ENCODE measurements at regions not wholly inside any gene's neighbourhood (a gene's known extent, or its start where the extent isn't known, plus 50 kb on each side); places are given as distances from the start of the nearest gene placed in this dataset.
"Not testable (repeated sequence)": the region's sequence is repeated elsewhere in the genome, so short reads cannot be mapped to it uniquely, and the experiment has no call there.

DNA sequence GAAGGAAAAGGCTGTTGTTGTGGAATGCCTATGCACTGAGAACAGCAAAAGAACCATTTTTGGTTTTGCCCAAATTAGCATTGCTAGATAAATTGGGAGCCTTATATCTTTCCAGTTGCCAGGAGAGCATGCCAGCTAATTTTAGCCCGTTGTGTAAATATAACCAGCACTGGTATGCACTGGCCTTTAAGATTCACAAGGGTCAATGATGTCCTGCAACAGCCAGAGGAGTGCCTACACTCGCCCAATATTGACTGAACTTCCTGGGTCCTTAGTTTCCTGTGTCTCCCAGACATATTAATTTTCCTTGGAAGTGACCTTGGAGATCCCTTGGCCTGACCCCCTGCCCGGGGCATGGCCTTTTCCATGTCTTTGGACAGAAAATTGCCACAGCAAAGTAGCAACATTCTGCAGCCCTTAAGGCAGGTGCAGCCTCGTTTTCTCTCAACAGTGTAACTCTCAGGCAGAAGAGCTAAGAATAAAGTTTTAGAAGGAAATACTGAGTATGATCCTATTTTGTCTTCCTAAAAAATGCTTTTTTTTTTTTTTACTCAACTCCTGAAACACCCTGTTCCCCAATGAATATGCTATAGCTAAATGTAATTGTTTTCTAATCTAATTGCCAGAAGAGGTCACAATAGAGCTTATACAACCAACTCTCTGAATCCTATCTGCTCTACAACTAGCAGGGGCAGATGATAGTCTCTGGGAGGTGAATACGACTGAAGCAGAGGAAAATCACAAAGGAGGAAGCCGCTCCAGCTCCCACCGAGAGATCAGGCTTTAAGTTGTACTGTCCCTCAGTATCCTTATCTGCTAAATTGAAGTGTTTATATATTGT lies 131.9 kb upstream of the PCGF5 start:
- DNase-seq (ENCODE audit: low read depth in 2 of 2), result no peak

DNA sequence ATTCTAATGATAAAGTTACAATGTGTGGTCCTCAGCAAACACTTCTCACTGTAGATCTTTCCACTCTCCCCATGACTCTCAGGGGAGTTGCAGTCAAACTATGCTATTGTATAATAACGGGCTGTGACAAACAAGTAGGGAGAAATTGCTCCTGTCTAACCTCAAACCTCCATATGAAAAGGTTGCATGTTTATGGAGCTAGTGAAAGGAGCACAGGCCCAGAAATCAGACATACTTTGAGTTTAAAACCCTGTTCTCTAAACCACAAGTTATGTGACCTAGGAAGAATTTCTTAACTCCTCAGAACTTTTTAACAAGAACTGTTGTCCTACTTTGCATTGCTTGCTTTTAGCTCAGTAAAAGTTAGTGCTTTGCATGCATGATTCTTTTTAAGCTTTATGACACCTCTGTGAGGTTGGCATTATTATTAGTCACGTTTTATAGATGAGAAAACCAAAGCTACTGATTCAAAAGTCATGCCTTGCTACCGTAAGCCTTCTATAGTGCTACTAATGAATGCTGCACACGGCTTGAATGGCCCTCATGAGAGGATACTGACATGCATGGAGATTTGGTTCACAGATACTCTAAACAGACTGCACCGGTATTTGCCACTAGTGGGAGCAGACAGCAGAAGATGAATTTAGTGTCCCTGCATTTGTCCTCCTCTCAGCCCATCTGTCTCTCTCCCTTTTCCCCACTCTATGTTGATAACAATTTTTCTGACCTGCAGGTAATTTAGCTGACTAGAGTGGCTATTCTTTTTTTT lies 129.5 kb upstream of the PCGF5 start:
- DNase-seq (ENCODE audit: low read depth in 2 of 2), result no peak

DNA sequence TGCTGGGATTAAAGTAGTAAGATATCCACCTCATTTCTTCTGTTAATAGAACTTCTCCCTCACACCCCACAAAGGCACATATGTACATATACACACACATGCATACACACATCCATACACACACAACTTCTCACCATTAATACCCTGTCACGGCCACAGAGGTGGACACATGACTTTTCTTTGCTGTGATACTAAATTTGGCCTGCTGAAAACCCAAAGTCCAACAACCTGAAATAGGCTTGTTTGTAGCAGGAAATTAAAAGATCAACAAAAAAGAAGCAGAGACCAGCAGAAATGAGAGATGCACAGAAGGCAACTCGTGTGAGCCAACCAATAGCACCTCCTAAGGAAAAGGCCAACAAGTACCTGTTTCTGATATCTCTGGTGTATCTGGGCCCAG lies 128.7 kb upstream of the PCGF5 start:
- no peak for DNase-seq (ENCODE audit: low read depth in 2 of 2)

DNA sequence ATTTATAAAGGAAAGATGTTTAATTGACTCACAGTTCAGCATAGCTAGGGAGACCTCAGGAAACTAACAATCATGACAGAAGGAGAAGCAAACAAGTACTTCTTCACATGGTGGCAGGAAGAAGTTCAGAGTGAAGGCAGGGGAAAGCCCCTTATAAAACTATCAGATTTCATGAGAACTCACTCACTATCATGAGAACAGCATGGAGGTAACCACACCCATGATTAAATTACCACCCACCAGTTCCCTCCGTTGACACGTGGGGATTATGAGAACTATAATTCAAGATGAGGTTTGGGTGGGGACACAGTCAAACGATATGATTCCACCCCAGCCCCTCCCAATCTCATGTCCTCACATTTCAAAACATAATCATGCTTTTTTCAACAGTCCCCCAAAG lies 124.2 kb upstream of the PCGF5 start:
- no peak for DNase-seq (ENCODE audit: low read depth in 2 of 2)

DNA sequence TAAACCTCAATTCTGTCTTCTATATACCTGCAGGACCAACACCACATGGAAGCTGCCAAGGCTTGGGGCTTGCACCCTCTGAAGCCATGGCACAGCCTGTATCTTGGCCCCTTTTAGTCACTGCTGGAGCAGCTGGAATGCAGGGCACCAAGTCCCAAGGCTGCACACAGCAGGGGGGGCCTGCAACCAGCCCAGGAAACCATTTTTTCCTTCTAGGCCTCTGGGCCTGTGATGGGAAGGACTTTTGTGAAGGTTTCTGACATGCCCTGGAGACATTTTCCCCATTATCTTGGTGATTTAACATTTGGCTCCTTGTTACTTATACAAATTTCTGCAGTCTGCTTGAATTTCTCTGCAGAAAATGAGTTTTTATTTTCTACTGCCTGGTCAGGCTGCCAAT lies 123.2 kb upstream of the PCGF5 start:
- no peak for DNase-seq (ENCODE audit: low read depth in 2 of 2)

DNA sequence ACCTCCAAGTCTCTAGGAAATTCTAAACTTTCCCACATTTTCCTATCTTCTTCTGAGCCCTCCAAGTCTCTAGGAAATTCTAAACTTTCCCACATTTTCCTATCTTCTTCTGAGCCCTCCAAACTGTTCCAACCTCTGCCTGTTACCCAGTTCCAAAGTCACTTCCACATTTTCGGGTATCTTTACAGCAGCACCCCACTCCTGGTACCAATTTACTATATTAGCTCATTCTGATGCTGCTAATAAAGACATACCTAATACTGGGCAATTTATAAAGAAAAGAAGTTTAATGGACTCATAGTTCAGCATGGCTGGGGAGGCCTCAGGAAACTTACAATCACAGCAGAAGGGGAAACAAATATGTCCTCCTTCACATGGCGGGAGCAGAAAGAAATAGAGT lies 122.4 kb upstream of the PCGF5 start:
- not testable (repeated sequence) for DNase-seq (ENCODE audit: low read depth in 2 of 2)

DNA sequence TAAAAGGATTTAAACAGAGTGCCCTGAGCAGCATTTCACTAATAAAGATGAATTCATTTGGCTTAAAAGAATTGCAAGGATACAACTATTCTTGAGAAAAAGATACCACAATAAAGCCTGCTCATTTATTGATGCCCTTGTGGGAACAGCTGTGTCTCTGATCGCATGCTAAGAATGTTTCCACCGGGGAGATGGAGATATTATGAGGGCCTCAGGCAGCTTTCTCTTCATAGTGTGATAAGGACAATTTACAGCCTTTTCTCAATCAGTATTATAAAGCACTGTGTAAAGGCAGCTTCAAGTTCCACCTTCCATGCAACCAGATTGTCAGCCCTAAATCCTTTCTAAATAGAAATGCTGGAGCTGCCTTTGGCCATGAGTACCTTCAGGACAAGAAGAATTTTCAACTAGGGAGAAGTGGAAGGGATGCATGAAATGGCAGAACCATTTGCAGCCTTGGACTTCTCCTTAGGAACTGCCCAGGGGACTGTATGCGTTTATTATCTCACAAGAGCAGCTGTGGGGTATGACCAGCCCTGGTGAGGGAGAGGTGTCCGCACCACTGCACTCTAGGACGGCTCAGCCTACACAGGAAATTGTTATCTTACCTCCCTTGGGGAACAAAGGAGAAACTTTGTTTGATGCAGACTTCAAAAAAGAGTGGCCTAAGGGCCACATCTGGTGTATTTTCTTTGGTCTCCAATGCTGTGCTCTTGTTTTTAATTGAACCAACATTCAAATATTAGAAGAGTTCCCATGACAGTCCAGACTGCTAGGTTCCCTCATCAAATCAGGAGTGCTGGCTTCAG lies 116.9 kb upstream of the PCGF5 start:
- DNase-seq (ENCODE audit: low read depth in 2 of 2), result no peak

DNA sequence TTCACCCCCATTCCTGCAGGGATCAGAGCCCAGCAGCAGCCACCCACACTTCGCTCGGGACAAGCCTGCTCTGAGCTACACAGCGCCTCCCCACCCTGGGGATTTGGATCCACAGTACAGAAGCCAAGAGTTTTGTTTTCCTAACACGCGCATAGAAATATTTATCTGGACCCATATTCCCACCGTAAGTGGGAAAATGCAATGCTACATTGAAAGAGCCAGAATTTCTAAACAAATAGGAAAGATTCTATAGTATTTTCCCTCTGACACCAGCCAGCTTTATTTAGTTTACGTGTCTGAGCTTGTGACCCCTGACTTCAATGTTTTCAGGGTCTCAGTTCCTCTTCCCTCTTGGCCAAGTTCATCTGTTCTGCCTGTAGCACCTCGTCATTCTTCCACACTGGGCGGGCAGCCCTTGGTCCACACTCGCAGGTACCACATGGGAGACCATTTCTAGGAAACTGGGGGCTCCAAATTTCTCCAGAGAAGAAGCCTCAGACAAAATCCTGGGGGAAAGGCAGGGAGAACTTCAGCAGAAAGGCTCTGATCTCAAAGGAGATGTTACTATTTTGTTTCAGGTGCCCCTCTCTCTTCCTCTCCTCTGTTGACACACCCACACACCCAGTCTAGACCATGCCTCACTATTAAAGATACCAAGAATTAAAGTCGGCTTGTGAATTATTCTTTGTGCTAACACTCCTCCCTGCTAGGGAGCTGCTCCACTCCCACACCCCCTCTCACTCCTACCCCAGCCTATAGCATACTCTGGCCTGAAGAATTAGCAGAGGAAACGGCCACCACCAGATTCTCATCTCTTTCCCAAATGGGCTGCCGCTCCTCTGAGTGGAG lies 116.0 kb upstream of the PCGF5 start:
- DNase-seq (ENCODE audit: low read depth in 2 of 2), result no peak

DNA sequence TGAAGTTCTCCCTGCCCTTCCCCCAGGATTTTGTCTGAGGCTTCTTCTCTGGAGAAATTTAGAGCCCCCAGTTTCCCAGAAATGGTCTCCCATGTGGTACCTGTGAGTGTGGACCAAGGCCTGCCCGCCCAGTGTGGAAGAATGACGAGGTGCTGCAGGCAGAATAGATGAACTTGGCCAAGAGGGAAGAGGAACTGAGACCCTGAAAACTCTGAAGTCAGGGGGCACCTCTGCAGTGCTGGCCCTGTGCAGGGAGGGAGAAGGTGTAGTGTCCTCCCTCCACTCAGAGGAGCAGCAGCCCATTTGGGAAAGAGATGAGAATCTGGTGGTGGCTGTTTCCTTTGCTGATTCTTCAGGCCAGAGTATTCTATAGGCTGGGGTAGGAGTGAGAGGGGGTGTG lies 115.2 kb upstream of the PCGF5 start:
- DNase-seq (ENCODE audit: low read depth in 2 of 2), result no peak

DNA sequence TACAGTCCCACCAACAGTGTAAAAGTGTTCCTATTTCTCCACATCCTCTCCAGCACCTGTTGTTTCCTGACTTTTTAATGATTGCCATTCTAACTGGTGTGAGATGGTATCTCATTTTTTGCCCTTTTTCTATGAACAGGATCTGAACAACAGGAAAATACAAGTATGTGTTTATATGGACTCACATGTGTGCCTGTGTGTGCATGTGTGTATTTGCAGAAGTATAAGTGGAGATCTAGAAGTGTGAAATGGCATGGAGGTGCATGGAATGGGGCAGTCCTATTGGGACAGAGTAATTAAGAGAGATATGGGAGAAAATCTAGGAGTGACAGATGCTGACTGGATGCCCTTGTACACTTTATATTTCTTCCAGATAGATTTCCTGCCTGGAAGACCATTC lies 111.6 kb upstream of the PCGF5 start:
- no peak for DNase-seq (ENCODE audit: low read depth in 2 of 2)

DNA sequence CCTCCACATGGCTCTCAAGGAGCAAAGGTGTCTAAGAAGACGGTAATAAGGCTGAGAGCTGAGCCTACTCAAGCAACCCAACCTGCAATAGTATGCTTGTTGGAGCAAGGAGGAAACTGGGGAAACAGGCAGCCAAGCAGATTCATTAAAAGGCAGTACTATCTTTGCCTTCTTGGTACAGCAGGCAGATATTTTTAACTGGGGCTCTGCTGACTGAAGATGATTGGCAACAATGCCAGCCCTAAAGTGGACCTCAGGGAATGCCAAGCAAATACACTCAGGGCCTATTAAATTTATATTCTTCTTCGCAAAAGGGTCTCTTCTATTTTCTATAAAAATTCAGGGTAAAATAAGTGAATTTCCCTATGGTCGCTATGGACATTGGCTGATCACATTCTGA lies 109.4 kb upstream of the PCGF5 start:
- no peak for DNase-seq (ENCODE audit: low read depth in 2 of 2)

DNA sequence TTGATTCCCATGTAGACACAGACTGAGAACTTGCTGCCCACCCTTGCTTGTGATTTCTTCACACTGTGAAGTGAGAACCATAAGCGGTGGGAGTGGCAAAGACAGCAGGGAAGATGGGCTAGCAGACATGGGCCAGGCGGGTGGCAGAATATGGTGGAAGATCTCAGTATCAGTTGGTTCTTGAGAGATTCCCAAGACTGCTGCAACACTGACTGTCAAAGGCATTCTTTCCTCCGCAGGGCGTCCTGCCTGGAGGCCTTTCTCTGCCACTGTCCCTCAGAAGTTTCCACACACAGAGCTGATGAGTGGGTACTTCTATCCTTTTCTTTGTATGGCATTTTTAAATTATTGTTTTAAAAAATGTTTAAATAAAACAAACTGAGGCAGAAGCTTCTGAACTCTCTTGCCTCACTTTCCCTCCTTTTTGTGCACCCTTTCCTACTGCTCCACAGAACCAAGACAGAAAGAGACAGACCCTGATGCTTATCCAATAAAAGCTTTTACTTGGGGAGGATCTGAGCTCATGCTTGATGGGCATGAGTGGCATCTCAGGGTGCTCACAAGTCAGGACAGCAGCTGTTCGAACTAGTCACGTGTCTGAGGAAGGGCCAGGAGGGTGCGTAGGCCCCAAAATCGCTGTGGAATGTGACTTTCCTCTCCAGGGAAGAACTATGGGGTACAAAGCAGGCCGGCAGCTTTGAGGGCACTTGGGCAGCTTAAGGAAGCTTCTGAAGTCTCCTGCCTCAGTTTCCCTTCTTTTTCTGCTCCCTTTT lies 104.7 kb upstream of the PCGF5 start:
- DNase-seq (ENCODE audit: low read depth in 2 of 2), result no peak

DNA sequence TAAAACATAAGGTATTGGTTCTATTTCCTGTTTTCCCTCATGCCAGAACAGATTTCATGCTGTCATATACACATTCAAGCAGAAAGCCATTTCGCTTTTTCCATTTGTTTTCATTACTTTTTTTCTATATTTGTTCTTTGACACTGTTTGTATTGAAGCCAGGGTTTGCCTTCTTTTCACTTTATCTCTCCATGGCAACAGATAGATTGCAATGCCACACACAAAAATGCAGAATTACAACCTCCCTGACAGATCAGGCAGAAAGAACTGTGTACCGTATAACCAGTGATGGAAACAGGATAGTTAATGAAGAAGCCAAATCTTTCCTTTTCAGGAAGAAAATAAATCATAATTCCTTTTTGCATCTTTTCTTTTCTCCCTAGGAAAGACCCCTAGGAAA lies 103.0 kb upstream of the PCGF5 start:
- no peak for DNase-seq (ENCODE audit: low read depth in 2 of 2)

DNA sequence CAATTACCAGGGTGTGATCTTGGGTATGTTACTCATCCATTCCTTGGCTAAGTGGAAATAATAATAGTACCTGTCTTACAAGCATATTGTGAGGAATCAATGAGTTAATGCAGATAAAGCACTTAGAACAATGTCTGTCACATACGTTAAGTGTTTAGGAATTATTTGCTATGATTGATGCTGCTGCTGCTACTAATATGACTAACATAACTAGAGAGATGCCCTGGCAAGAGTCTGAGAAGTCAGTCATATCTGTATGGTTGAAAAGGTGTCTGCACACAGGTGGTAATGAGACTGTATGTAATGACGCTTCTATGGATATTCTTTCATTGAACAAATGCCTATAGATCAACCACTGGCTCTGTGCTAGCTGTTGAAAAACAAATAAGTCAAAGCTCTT lies 100.1 kb upstream of the PCGF5 start:
- no peak for DNase-seq (ENCODE audit: low read depth in 2 of 2)

DNA sequence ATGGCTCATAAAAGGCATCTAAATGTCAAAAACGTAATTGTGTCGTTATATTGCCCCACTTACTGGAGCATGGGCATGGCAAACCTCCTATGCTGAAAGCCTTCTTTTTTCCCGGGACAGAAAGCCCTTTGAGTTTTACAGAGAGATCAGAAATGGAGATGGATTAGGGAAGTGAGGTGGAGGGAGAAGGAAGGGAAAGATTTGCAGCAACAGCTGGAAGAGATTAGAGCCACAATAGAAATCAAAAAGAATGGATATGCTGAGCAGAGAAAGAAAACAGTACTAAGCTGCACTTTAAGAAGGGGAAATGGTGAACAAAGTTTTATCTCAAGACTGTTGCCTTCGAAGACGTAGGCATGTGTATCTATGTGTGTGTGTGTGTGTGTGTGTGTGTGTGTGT lies 97.2 kb upstream of the PCGF5 start:
- no peak for DNase-seq (ENCODE audit: low read depth in 2 of 2)

DNA sequence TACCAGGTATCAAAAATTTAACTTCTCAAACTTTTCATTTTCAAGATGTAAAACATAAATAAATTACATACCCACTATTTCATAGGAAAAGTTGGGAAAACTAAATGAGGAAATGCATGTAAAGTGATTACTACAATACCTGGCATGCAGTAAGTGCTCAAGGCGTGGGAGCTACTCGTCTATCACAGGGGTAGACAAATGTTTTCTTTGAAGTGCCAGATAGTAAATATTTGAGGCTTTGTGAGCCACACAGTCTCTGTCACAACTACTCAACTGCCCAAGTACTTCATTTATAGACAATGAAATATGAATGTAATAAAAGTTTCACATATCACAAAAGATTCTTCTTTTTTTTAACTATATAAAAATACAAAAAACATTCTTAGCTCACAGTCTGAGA lies 96.4 kb upstream of the PCGF5 start:
- DNase-seq (ENCODE audit: low read depth in 2 of 2), result no peak

DNA sequence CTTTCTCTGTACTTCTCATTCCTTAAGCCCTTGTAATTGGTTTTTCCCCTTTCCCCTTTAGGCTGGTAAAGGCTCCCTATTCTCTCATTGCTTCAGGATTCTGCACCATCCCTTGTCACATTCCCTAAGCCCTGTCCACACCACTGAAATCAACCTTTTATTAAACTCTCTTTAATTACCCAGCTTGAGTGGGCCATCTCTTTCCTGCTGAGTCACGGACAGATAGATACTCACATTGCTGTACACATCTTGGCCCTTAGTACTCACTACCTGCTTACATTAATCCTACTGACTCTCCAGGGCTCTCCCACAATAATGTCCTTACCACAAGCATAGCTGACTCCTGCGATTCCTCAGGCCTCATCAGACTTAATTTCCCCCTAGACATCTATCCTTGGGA lies 94.0 kb upstream of the PCGF5 start:
- DNase-seq (ENCODE audit: low read depth in 2 of 2), result no peak

DNA sequence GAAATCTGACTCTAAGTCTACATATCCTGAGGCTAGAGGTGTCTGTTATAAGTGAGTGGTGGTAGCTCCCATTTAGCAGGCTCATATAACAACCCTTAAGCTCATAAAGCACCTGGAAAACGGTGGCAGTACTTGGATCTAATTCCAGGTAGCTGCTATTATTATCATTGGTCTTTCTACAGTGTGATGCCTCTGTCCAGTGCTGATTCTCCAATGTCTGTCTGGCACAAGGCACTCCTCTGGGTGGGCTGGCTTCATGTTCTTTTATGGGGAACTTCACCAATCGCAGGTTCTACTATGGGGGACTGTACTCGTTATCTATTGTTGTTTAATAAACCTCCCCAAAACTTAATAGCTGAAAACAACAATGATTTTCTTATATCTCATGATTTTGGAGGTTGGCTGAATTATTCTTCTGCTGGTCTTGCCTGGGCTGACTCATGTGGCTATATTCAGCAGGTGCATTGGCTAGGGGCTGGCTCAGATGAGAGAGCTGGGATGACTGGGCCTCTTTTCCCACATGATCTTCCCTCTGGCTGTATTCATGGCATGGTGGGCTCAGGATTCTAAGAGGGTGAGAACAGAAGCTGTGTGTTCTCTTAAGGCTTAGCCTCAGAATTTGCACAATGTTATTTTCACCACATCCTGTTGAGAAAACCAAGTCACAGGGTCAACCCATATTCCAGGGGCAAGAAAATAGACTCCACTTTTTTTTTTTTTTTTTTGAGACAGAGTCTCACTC lies 93.0 kb upstream of the PCGF5 start:
- DNase-seq (ENCODE audit: low read depth in 2 of 2), result no peak

DNA sequence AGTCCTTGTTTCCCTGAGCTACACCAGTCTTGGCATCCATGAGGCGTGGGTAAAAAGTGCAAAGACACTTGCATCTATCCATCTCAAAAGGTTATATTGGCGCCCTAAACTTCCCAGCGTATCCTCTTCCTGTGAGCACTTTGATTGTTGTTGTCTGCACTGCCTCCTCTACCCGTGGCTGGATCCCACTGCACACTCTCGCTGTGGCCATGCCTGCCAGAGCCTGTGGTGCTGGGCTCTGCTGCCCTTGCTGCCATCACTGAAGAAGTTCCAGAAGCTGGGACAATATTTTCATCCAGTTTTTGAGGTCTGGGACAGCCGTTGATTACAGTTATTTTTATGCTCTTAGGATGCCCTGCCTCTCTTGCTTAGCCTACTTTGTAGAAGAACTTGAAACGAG lies 85.3 kb upstream of the PCGF5 start:
- no peak for DNase-seq (ENCODE audit: low read depth in 2 of 2)

DNA sequence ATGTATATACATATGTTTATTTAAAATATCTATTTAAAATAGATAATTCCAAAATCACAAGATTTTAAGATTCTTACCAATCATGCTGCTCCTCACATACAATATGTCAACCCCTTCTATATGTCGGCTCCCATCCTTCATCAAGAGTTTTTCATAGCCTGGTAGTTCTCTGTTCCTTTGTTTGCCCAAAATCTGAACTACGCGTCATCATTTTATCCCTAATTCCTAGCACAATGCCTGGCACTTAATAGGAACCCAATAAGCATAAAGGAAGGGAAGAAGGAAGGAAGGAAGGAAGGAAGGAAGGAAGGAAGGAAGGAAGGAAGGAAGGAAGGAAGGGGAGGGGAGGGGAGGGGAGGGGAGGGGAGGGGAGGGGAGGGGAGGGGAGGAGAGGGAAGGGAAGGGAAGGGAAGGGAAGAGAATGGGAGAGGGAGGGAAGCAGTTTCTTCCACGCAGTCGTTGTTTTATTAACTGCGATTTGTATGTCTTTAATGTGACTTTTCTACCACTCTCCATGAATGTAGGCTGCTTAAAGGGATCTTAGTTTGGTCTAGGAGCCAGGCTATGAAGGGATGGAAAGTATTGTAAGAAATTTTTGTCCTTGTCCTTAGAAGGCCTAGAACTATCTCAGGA lies 83.3 kb upstream of the PCGF5 start:
- DNase-seq (ENCODE audit: low read depth in 2 of 2), result no peak

Data from stimulated activated CD4-positive, alpha-beta T cell treated with anti-CD3 and anti-CD28 coated beads, Interleukin-12 subunit alpha, Interleukin-12 subunit beta, amount 100 ng/mL, for 24 hours (primary cell).